ENCODE measurements at regions not wholly inside any gene's neighbourhood (a gene's known extent, or its start where the extent isn't known, plus 50 kb on each side); places are given as distances from the start of the nearest gene placed in this dataset.

DNA sequence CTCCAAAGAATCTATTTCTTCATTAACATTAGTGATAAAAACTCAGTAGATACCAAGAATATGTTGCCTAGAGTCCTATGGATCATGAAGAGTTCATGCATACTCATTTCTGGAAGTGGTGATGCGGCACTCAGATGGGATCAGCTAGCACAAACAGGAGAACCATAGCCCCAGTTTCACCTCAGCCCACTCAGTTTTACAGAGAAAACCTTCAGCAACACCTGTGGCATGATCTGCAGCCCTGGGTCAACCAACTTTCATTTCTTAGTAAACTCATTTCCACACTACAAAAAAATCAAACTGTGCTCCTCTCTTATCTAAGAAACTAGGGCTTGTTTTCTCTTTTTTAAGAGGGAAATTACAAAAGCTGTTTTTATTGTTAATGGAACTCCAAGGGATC, 569.4 kb downstream of the CCDC85A start:
- Histone ChIP-seq H3K9ac (replicated peaks; ENCODE audit: extremely low read depth, insufficient read depth, low read length) (no peak overlapping the region), H3K79me2 (ENCODE audit: control insufficient read depth, insufficient read depth, low read length) (no peaks in the 10 kb centered on the region), H3K9me1 (replicated peaks; ENCODE audit: control insufficient read depth, extremely low read depth, insufficient read depth, low read length) (no peaks in the 10 kb centered on the region), H3K4me3 (replicated peaks in 1 of 3; ENCODE audit: insufficient read depth in 1 of 3, low read depth in 1 of 3, low read length in 3 of 3) (no peak overlapping the region), H3K36me3 (ENCODE audit: control insufficient read depth in 2 of 2, extremely low read depth in 1 of 2, insufficient read depth in 2 of 2, low read length in 2 of 2) (no peaks in the 10 kb centered on the region), H3K4me2 (ENCODE audit: insufficient read depth, low read length) (no peak overlapping the region), H3K27me3 (ENCODE audit: control insufficient read depth in 2 of 2, insufficient read depth in 2 of 2, low read length in 2 of 2) (no peaks in the 10 kb centered on the region), H2AFZ (ENCODE audit: low read depth, low read length) (no peak overlapping the region), H3K9me3 (replicated peaks; ENCODE audit: control insufficient read depth, insufficient read depth, low read length) (no peaks in the 10 kb centered on the region), H3K4me1 (ENCODE audit: control insufficient read depth, extremely low read depth, insufficient read depth, low read length) (no peaks in the 10 kb centered on the region), H3K27ac (ENCODE audit: insufficient read depth, low read depth, low read length) (no peak overlapping the region), H4K20me1 (replicated peaks; ENCODE audit: control insufficient read depth, extremely low read depth, insufficient read depth, low read length) (no peaks in the 10 kb centered on the region)
- ChIA-PET POLR2A (no interaction called here), CTCF (interaction anchor here (5.3 kb wide), 1 partner anchor 568 kb away, joined by 115 read pairs; the partner anchor contains the start of gene CCDC85A)
- no TSS peak for BruUV-seq (replicated peaks)
- TF ChIP-seq POLR2A (IDR thresholded peaks at IDR 0.05; ENCODE audit: low read depth, low read length) (no peak), FOS (IDR thresholded peaks at IDR 0.05; ENCODE audit: borderline replicate concordance, insufficient read depth, low read length) (no peak), JUN (IDR thresholded peaks at IDR 0.05; ENCODE audit: borderline replicate concordance, insufficient read depth, insufficient read length, low read depth) (no peak), MYC (IDR thresholded peaks at IDR 0.05; ENCODE audit: low read depth, low read length) (no peak), EZH2 (IDR thresholded peaks at IDR 0.05; ENCODE audit: borderline replicate concordance, low read depth, low read length, severe bottlenecking) (no peak), CTCF (IDR thresholded peaks at IDR 0.05; ENCODE audit: extremely low read depth in 1 of 2, insufficient read depth in 1 of 2, low read depth in 1 of 2, low read length in 2 of 2) (no peak), POLR2AphosphoS5 (IDR thresholded peaks at IDR 0.05; ENCODE audit: insufficient read depth, low read depth, low read length) (no peak), GATA2 (IDR thresholded peaks at IDR 0.05; ENCODE audit: insufficient read depth, insufficient read length, low read depth, low read length) (no peak)
- TF ChIP-seq, protein P1, sequence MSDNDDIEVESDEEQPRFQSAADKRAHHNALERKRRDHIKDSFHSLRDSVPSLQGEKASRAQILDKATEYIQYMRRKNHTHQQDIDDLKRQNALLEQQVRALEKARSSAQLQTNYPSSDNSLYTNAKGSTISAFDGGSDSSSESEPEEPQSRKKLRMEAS (IDR thresholded peaks at IDR 0.05; ENCODE audit: insufficient read depth, insufficient read length) = no peak
- no peak for DNase-seq (ENCODE audit: low read depth, low spot score)
- dilution Hi-C loops (cut with MboI; ENCODE audit: extremely low pct_ligation_motif_present, low sequenced_read_pairs) = no loop called here
- FAIRE-seq = no peak
- intact Hi-C loops (cut with micrococcal nuclease) = no loop called here

Data from endothelial cell of umbilical vein (primary cell).